HuH-7 (cell line): ENCODE measurements at regions not wholly inside any gene's neighbourhood (a gene's known extent, or its start where the extent isn't known, plus 50 kb on each side); places are given as distances from the start of the nearest gene placed in this dataset.

ENCODE experiments used
- DNase-seq: peaks from one replicate; pipeline ENCODE4 v3.0.0; 2011; ENCODE audit warnings: low spot score

GRCh38 chr6:33863723-33864440 lies 60.1 kb upstream of the MLN start:
- DNase-seq = no peak

- no peak for DNase-seq
These were observed 59.3 kb upstream of the MLN start for GRCh38 chr6:33863084-33863483.

- no peak for DNase-seq
These were observed 58.7 kb upstream of the MLN start for GRCh38 chr6:33862536-33862935.

- DNase-seq = no peak
These were observed 57.9 kb upstream of the MLN start for GRCh38 chr6:33861722-33862121.

GRCh38 chr6:33860706-33861474 lies 57.1 kb upstream of the MLN start:
- DNase-seq = no peak

GRCh38 chr6:33860006-33860405 lies 56.2 kb upstream of the MLN start:
- DNase-seq = no peak

- no peak for DNase-seq
These were observed 55.2 kb upstream of the MLN start for GRCh38 chr6:33858804-33859505.

GRCh38 chr6:33857932-33858475 lies 54.2 kb upstream of the MLN start:
- no peak for DNase-seq

GRCh38 chr6:33857093-33857931 lies 53.5 kb upstream of the MLN start:
- no peak for DNase-seq

GRCh38 chr6:33856655-33857054 lies 52.9 kb upstream of the MLN start:
- no peak for DNase-seq

- no peak for DNase-seq
These were observed 52.3 kb upstream of the MLN start for GRCh38 chr6:33856031-33856590.

- DNase-seq = no peak
These were observed 50.8 kb upstream of the MLN start for GRCh38 chr6:33854572-33855030.

- DNase-seq = no peak
These were observed 49.9 kb upstream of the MLN start for GRCh38 chr6:33853736-33854135.
